HG02885 (cell line): ENCODE measurements at regions not wholly inside any gene's neighbourhood (a gene's known extent, or its start where the extent isn't known, plus 50 kb on each side); places are given as distances from the start of the nearest gene placed in this dataset.

Experiments used
- ATAC-seq: cut with Tn5 transposase; IDR thresholded peaks from one replicate; pipeline ENCODE4 v1.9.1; 2021; ENCODE audit warnings: mild to moderate bottlenecking; ENCODE audit not compliant: unreplicated experiment, poor library complexity

DNA sequence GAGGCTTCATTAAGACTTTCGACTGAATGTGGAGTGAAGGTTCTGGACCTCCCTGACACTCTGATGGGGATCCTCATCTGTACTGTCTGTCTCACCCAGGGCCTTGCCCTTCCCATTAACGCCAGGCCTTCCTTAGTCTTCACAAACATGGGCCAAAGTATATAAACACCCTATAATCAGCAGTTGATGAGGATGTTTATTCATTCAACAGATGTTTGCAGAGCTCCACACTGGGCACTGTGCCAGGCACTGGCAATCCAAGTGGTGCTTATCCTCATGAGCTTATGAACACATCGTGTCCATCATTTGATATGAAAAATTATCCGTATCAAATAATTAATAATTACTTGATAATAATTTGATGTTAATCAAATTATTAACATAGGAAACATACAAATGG, 454.4 kb downstream of the FUT8 start:
- ATAC-seq: no peak

DNA sequence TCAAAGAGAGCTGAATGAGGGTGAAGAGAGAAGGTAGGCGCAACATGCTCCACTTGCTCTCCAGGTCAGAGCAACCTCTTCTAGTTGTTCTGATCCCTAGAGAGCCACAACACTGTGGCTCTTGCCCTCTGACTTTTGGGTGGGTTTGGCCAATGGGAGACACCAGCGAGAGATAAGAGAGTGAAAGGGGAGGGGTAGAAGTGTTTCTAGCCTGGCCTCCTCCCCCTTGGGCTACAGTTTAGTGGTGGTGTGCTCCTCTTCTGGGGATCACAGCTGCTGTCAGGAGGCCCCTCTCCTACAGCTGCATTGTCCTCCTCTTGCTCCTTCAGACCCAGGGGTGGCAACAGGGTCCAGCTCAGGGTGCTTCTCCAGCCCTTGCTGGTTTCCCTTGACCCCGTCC, 454.8 kb downstream of the FUT8 start:
- ATAC-seq: no peak

DNA sequence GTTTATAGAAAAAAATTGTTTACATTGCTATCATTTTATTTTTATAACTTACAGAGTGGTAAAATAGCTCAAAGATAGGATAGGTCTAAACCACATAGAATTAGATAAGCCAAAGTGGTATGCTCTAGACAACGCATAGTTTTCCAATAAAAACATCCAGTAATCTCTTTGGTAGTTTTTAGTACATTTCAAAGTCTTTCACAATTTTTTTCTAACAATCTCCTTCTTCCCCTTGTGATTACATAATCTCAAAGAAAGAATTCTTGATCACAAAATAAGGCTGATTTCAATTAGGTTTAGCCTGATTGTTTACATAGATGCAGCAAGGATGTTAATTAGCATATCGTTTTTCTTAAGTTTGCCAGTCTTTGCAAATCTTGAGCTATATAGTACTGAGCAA, 460.0 kb downstream of the FUT8 start:
- no peak for ATAC-seq

DNA sequence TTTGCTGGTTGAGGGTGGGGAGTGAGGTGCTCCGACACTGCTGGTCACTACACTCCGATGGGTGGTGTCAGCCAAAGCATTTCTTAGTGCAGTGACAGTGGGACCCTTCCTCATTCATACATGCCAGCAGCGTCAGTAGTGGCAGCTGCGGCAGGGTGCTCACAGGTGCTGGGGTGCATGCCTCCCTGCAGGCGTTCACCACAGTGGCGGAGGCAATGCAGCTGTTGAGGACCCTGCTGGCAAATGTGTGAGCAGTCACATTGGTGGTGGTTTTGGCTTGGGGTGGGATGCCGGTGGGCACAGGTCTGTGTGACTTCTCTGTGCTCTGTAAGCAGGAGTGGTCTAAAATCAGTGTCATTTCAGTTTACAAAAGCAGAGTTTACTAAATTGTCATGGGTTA, 464.6 kb downstream of the FUT8 start:
- ATAC-seq: no peak

DNA sequence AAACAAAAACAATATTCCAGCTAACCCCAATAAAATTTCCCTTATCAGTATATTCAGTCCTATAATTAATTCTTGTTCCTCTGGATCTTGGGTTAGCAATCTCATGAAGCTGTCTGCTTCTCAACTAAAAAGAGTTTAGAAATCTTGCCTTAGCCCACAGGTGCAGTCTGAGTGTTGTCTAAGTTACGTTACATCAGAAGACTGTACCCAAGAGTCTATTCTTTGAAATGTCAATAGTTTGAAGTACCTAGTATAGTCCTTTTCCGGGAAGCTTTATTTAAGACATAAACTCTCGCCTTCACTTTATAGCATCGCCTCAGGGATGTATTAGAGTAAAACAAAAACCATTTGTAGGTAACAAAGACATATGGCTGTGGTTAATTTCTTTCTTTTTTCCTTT, 465.1 kb downstream of the FUT8 start:
- ATAC-seq: no peak

DNA sequence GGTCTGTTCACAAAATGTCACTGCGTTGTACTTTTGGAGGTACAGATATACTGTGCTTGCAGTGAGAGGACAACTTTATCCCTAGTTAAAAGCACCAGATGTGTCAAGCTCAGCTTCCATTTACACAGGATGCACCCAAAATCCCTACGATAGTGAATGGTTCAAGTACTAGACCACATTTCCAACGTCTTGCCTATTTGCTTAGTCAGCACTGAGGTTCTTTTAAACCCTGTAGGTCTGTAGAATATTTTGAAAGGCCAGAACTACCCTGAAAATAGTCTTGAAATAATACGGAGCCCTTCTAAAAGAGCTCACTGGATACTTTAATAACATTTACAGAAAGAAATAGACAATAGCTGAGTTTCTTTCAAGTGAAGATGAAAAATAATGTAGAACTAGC, 466.1 kb downstream of the FUT8 start:
- ATAC-seq: no peak

DNA sequence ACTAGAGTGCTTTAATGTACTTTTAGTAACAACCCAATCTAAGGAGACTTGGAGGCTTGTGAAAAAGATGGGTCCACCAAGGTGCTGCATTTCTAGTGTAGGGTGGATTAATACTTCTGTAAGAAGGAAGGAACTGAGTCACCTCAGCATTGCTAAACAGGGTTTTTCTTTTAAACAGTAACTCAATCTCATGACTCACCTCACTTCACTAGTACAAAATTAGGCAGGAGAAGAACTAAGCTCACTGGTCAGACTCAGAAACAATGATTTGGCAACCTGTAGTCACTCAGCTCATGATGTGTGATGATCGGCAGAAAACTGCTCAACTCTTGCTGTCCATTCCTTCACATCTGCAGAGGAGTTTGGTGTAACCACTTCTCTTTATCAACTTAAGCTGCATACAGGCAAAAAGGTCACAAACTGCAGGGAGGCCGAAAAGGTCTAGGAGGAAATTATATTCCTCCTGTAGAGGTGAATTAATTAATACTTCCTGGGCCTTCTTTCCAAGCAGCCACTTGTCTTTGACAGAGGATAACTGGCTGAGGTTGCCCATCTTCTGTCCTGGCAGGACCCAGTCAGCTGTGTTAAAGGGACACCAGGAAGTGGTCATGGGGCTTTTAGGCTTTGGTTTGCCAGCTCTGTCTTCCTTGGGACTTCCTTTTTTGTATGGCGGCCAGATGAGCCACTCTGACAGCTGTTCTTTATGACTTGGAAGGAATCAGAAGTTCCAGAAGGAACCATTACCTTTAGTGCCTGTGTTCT, 466.9 kb downstream of the FUT8 start:
- no peak for ATAC-seq

DNA sequence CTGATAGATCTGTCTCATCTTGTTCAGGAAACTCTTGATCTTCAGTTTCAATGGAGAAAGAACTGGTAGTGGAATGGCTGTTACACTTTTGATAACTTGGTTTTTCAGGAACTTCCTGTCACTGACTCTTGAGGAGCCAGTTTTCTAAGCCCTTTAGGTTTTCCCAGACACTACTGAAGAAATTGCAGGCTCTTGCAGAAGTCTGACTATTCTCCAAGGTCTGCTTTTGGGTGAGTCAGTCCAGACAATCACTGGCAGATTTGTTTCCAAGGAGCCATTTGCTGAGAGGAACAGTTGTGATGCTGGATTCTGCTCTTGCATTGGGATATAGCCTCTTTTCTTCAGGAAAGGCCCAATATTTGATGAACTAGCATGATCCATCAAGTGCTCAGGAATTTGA, 468.0 kb downstream of the FUT8 start:
- no peak for ATAC-seq

DNA sequence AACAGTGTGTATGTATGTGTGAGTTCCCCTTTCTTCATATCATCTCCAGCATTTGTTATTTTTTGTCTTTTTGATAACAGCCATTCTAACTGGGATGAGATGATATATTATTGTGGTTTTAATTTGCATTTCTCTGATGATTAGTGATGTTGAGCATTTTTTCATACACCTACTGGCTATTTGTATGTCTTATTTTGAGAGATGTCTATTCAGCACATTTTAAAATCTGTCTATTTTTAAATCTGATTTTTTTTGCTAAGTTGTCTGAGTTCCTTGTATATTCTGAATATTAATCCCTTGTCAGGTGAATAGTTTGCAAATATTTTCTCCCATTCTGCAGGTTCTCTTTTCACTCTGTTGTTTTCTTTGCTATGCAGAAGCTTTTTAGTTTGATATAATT, 469.1 kb downstream of the FUT8 start:
- ATAC-seq: no peak

DNA sequence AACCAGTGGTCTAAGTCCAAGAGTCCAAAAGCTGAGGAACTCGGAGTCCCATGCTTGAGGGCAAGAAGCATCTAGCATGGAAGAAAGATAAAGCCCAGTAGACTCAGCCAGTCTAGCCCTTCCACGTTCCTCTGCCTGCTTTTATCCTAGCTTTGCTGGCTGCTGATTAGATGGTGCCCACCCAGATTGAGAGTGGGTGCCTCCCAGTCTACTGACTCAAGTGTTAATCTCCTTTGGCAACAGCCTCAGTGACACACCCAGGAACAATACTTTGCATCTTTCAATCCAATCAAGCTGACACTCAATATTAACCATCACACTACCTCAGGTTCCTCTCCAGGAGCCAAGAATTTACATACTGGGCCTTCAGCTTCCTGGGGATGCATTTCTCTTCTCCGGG, 476.1 kb downstream of the FUT8 start:
- no peak for ATAC-seq

DNA sequence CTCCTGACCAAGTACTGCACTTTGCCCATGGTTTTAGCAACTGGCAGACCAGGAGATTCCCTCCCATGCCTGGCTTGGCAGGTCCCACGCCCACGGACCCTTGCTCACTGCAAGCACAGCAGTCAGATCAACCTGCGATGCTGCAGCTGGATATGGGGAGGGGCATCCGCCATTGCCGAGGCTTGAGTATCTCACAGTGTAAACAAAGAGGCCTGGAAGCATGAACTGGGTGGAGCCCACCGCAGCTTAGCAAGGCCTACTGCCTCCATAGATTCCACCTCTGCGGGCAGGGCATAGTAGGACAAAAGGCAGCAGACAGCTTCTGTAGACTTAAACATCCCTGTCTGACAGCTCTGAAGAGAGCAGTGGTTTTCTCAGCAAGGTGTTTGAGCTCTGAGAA, 479.8 kb downstream of the FUT8 start:
- ATAC-seq: no peak

DNA sequence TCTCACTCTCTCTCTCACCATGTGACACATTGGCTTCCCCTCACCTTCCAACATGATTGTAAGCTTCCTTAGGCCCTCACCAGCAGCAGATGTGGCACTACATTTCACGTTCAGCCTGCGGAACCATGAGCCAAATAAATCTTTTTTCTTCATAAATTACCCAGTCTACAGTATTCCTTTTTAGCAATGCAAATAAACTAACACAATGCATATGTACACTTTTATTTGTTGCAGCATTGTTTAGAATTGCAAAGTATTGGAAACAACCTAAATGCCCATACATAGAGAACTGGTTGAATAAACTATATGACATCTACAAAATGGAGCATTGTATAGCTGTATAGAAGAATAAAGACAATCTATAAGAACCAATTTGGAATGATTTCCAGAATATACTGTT, 487.6 kb downstream of the FUT8 start:
- ATAC-seq: no peak

DNA sequence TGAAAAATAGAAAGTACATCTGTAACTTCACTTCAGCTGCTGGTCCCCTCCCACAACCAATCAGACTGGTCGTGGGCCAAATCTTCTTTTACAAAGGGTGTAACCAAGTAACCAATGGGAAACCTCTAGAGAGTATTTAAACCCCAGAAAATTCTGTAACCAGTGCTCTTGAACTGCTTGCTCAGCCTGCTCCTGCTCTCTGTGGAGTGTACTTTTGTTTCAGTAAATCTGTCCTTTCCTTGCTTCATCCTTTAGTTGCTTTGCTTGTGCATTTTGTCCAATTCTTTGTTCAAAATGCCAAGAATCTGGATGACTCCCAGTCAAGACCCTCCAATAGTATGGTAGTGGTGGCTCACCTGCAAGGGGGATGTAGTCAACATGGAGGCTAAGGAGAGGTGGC, 489.1 kb downstream of the FUT8 start:
- ATAC-seq: no peak

DNA sequence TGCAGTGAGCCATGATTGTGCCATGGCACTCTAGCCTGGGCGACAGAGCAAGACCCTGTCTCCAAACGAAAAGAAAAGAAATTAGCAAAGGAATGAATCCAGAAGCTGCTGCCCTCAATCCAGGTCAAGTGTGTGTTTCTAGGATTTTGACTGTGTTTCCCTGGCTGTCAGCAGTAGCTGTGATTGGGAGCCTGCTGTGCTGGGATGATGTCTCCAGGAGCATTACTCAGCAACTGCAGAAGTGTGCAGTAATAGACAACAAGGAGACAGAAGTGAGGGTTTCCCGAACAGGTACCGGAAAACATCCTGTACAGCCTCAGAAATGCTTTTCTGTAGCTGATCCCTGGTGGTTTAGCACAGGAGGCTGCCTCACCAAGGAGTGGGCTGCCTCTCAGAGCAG, 492.5 kb downstream of the FUT8 start:
- ATAC-seq: no peak

DNA sequence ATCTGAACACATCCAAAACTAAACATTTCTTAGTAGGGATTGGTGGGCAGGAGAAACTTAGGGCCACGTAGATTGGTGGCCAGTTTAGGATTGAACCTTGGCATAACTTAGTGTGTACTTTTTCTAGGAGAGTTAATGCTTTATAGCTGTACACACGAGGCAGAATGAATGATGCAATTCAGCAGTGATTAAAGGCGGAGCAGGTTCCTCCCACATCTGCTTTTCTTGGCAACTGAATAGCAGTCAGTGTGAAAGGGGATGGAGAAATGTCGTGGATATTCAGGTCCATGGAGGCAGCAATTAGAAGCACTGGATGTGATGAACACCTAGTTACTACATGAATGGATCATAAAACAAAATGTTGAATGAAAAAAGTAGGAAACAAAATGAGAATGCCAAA, 493.8 kb downstream of the FUT8 start:
- ATAC-seq: no peak

DNA sequence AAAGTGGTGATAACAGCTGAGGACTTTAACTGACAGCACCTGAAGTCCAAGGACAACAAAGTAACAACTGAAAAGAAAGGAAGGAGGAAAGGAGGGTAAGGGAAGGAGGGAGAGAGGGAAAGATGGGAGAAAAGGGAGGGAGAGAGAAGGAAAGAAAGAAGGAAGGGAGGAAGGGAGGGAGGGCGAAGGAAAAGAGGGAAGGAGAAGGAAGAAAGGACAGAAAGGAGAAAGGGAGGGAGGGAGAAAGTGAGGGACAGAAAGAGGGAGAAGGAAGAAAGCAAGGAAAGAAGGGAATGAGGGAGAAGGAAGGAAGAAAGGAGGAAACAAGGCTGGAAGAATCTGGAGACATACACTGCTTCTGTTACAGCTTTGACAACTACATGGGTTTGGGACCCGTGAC, 494.4 kb downstream of the FUT8 start:
- no peak for ATAC-seq

DNA sequence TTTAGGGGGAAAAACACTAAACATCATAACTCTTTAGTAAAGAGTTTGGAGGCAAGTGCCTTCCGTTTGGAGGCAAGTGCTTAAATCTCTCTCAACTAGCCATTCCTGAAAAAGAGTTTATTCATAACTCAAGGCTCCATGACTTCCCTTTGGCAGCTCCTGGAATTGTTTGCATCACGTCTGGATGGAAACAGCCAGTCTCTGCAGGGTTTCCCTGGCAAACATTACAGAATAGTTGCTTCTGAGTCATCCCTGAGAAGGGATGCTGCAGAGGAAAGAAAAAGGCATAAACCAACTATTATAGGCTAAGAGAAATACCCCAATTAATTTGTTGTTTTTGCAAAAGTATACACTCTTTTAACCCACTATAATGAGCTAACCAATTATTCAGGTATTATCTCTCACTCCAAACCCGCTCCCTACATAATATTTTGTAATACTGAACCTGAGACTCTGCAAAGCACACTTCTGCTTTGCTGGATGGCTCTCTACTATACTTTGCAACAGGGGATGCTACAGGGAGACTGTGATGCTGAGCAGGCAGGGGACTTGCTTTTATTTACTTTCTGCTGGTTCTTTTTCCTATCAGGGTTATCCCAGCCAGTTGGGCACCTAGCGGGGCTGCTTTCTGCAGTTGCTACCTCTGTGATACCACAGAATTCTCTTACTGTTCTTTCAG, 497.7 kb downstream of the FUT8 start:
- no peak for ATAC-seq

DNA sequence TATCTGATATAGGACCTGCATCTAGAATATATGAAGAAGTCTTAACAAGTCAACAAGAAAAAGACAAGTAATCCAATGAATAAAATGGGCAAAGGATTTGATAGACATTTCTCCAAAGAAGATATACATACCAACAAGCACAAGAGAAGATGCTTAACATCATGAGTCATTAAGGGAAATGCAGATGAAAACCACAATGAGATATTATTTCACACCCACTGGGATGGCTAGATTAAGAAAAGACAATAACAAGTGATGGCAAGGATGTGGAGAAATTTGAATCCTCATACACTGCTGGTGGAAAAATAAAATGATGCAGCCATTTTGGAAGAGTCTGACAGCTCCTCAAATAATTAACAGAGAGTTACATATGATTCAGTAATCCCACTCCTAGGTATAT, 502.6 kb downstream of the FUT8 start:
- no peak for ATAC-seq

DNA sequence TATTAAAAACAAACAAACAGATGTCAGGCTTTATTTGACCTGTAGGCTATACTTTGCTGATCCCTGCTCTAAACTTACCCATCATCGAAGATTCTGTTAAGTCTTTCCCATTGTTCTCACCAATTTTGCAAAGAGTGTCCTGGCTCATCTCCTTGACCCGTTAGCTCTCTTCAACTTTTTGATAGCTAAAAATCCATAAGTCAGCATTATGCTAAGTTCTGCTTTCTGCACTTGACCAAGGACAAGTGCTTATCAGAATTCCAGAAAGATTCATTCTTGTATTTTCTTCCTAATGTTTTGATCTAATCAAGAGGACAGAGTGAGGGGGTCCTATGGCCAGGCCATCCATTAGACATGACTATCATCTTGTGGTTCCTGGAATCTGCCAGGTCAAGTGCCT, 503.5 kb downstream of the FUT8 start:
- ATAC-seq: no peak

DNA sequence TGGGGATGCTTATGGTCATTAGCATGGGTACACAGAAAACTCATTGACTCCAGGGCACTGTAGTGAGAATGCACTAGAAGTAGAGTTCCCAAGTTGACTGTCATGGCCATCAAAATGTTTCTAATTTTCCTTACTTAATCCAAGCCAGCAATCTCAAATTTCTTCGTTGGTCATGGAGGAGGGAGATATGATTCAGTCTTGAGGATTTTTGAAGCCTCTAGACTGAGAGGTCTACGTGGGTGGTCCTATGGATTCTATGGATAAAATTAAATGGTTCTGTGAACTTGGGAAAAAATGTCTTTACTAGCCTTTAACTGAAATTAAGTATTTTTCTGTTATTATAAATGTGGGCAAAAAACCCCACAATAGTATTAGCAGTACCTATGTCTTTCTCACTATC, 508.5 kb downstream of the FUT8 start:
- ATAC-seq: no peak

DNA sequence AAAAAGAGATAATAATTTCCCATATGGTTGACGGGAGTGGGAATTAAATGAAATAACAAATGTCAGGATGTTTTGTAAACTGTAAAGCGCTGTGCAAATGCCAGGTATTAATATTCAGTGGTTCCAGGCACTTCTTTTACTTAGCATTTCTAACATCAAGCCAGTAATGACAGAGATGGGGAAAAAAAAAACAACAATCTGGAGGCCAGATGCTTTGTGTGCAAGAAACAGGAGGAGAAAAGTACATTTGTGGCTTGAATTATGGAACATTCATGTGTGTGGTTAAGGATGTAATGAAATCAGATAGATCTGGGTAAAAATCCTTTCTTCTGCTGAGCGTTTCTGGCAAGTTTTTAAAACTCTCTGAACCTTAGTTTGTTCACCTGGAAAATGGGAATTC, 509.6 kb downstream of the FUT8 start:
- no peak for ATAC-seq

DNA sequence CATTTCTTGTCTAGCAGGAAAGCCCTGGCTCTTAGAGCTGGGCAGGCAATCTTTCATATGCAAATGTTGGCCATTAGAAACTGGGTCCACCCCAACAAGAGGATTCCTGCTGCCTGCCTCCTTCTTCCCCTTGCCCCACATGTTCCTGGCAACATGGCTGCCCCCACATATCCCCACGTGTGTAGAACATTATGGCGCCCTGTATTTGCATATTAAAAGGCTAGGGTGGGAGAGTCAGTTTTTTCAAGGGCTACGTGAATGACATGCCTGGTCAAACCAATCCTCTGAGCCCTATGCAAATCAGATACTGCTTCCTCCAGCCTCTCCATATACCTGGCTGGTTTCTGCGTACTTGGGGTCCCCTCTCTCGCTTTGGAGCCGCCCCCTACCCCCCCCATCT, 514.0 kb downstream of the FUT8 start:
- ATAC-seq: no peak
